Peyer's patch (tissue), 4 donors: ENCODE measurements at regions not wholly inside any gene's neighbourhood (a gene's known extent, or its start where the extent isn't known, plus 50 kb on each side); places are given as distances from the start of the nearest gene placed in this dataset.

ENCODE experiments used
- DNase-seq, 3 donors: peaks; one replicate each; pipeline ENCODE4 v3.0.0-alpha.2; 2017 to 2019
- H3K27ac ChIP-seq, 4 donors: fragments of 200-600 bp; sonication (generic); one replicate each; pipeline ENCODE4 v1.5.1; 2016 to 2019
- H3K27me3 ChIP-seq, 2 donors: fragments of 200-600 bp; sonication (generic); one replicate each; pipeline ENCODE4 v1.5.1; 2019
- H3K36me3 ChIP-seq, 3 donors: fragments of 200-600 bp; sonication (generic); one replicate each; pipeline ENCODE4 v1.5.1; 2016 to 2019
- H3K4me1 ChIP-seq, 4 donors: fragments of 200-600 bp; sonication (generic); one replicate each; pipeline ENCODE4 v1.5.1; 2016 to 2019
- H3K4me3 ChIP-seq, 4 donors: fragments of 200-600 bp; sonication (generic); 1 replicate in 3 of 4; 2 replicates in 1 of 4; pipeline ENCODE4 v1.5.1; 2016 to 2019; ENCODE audit warnings: mild to moderate bottlenecking in 1 of 4
- H3K9me3 ChIP-seq, 4 donors: fragments of 200-600 bp; sonication (generic); one replicate each; pipeline ENCODE4 v1.5.1; 2016 to 2019; ENCODE audit warnings: mild to moderate bottlenecking in 1 of 4
- POLR2A ChIP-seq, 2 donors: fragments of 450-650 bp; IDR thresholded peaks; one replicate each; pipeline ENCODE4 v1.5.1; 2017; ENCODE audit warnings: antibody characterized with exemption in 2 of 2, mild to moderate bottlenecking in 2 of 2, moderate library complexity in 2 of 2
- TF ChIP-seq, protein P1 (sequence below), 6 experiments: fragments of 450-650 bp in 4 of 6; fragments of 200-600 bp in 2 of 6; sonication (generic) in 1 of 6; IDR thresholded peaks; one replicate each; pipeline ENCODE4 v1.5.1; 2017 to 2019; ENCODE audit warnings: antibody characterized with exemption in 6 of 6, mild to moderate bottlenecking in 3 of 6, moderate library complexity in 1 of 6

DNA sequence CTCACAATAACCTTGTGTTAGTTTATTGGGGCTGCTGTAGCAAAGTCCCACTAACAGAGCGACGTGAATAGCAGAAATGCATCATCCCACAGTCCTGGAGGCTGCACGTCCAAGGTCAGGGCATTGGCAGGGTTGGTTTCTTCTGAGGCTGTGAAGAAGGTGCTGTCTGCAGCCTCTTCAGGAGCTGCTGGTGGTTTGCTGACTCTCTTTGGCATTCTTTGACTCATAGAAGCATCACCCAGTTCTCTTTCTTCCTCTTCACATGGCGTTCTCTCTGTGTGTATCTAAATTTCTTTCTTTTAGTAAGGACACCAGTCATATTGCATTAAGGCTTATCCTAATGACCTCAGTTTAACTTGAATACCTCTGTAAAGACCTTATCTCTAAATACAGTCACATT is 428.4 kb upstream of the KLF6 start:
- H3K27me3 ChIP-seq: no peaks in the 10 kb centered on the region
- no peak for TF ChIP-seq POLR2A (IDR thresholded peaks at IDR 0.05)
- TF ChIP-seq, protein P1, sequence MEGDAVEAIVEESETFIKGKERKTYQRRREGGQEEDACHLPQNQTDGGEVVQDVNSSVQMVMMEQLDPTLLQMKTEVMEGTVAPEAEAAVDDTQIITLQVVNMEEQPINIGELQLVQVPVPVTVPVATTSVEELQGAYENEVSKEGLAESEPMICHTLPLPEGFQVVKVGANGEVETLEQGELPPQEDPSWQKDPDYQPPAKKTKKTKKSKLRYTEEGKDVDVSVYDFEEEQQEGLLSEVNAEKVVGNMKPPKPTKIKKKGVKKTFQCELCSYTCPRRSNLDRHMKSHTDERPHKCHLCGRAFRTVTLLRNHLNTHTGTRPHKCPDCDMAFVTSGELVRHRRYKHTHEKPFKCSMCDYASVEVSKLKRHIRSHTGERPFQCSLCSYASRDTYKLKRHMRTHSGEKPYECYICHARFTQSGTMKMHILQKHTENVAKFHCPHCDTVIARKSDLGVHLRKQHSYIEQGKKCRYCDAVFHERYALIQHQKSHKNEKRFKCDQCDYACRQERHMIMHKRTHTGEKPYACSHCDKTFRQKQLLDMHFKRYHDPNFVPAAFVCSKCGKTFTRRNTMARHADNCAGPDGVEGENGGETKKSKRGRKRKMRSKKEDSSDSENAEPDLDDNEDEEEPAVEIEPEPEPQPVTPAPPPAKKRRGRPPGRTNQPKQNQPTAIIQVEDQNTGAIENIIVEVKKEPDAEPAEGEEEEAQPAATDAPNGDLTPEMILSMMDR (IDR thresholded peaks at IDR 0.05): no peak

DNA sequence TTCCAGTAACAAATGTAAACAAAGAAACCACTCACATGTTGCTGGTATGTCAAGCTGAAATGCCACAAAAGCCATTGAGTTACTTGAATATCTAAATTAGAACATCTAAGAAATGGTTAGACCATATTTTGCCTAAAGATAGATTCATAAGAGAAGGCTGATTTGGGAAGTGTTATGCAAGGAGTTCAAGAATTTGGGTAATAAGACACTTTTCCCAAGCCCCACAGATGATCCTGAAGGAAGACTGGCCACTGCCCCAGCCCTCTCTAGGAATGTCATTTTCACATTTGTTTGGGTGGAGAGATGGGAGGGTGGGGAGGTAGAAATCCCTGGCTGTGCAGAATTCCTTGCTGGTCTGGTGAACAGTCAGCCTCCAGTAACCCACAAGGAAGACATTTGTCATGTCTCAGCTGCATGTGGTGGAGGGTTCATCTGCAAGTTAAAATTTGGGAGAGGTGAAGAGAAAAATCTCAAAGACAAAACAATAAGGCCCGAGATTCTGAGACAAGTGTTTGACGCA is 427.2 kb upstream of the KLF6 start:
- no peaks in the 10 kb centered on the region for H3K9me3 ChIP-seq
- TF ChIP-seq, protein P1 (IDR thresholded peaks at IDR 0.05): no peak
- no peak overlapping the region for H3K4me3 ChIP-seq
- no peaks in the 10 kb centered on the region for H3K36me3 ChIP-seq
- no peak overlapping the region for H3K27ac ChIP-seq
- no peak for DNase-seq
- H3K4me1 ChIP-seq: peaks cover 0 to 14% (median 5%) of the 10 kb centered on the region in 4 donors
- no peaks in the 10 kb centered on the region for H3K27me3 ChIP-seq

More for the DNA sequence above, 428.4 kb upstream of the KLF6 start:
- Histone ChIP-seq H3K4me3 (no peak overlapping the region), H3K36me3 (no peaks in the 10 kb centered on the region), H3K4me1 (peaks cover 0 to 14% (median 5%) of the 10 kb centered on the region in 4 donors), H3K9me3 (no peaks in the 10 kb centered on the region), H3K27ac (no peak overlapping the region)
- DNase-seq: no peak

DNA sequence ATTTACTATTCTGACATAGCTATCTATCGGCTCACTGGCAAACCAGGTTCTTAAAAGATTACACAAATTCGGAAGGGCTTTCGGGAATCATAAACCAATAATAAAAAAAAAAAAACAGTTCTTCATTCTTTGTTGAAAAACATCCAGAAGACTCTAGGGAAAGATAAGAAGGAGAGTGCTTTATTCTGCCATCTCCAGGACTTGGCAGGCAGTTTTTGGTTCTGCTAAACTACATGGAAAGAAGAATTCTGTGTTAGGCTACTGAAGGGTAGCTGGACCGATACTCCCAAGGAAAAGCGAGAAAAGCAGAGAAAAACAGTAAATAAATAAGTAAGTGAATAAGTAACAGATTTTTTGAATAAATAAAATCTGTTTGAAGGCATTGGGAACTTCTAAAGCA is 423.5 kb upstream of the KLF6 start:
- no peak for TF ChIP-seq POLR2A (IDR thresholded peaks at IDR 0.05)
- Histone ChIP-seq H3K4me1 (no peaks in the 10 kb centered on the region), H3K4me3 (no peak overlapping the region), H3K36me3 (no peaks in the 10 kb centered on the region), H3K27ac (no peak overlapping the region), H3K9me3 (no peaks in the 10 kb centered on the region), H3K27me3 (no peaks in the 10 kb centered on the region)
- no peak for DNase-seq

- TF ChIP-seq, protein P1 (IDR thresholded peaks at IDR 0.05): no peak
Observed at GRCh38 chr10:4205113-4205512, 420.1 kb upstream of the KLF6 start.

GRCh38 chr10:4202938-4203337 is 417.9 kb upstream of the KLF6 start:
- H3K36me3 ChIP-seq: no peaks in the 10 kb centered on the region
- H3K4me1 ChIP-seq: no peaks in the 10 kb centered on the region
- no peaks in the 10 kb centered on the region for H3K9me3 ChIP-seq
- DNase-seq: no peak
- H3K27me3 ChIP-seq: no peaks in the 10 kb centered on the region
- H3K4me3 ChIP-seq: no peak overlapping the region
- no peak overlapping the region for H3K27ac ChIP-seq
- no peak for TF ChIP-seq POLR2A (IDR thresholded peaks at IDR 0.05)
- TF ChIP-seq, protein P1 (IDR thresholded peaks at IDR 0.05): no peak

More at GRCh38 chr10:4205113-4205512, 420.1 kb upstream of the KLF6 start:
- no peaks in the 10 kb centered on the region for H3K27me3 ChIP-seq
- H3K9me3 ChIP-seq: no peaks in the 10 kb centered on the region
- H3K27ac ChIP-seq: no peak overlapping the region
- no peaks in the 10 kb centered on the region for H3K36me3 ChIP-seq
- no peak for DNase-seq
- H3K4me3 ChIP-seq: no peak overlapping the region
- no peaks in the 10 kb centered on the region for H3K4me1 ChIP-seq

DNA sequence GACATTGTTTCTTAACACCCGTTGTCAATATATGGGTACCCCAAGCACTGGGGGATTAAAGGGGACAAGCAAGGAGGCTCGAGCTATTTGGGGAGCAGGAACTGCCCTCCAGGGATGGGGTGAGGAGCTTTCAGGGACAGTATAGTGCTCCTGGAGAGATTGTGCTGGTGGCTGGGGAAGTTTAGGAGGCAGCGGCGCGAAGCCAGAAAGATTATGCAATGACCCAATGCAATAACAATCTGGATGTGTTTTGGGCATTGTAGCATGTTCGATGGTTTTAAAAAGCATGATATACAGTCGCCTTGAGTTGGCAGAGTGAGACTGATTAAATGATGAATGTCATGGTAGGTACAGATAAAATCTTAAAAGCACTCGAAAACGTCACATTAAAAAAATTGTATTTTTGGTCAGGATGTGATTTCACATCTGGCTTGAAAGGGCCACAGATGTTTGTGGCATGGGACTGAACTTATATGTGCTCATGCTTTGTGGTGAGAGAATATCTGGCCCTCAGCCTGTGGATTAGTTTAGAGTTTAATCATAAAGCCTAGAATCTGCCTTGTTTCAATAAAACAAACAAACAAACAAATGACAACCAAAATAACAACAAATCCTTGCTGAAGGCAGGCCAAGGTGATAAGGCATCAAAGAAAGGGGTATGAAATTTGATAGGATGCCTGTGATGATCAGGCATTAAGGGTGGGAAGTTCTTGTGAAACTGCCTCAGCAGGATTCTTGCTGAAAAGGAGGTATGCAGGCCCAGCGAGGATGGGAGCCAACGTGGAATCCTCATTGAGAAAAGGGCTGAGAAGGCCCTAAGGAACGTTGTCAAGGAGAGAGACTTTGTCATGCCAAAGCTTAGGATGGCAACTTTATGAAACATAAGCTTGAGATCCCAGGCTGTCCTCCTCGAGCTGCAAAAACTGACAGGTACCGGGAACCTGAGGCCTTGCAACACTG is 417.1 kb upstream of the KLF6 start:
- Histone ChIP-seq H3K4me1 (no peaks in the 10 kb centered on the region), H3K27ac (no peak overlapping the region), H3K36me3 (no peaks in the 10 kb centered on the region), H3K9me3 (no peaks in the 10 kb centered on the region), H3K27me3 (no peaks in the 10 kb centered on the region), H3K4me3 (no peak overlapping the region)
- DNase-seq: no peak
- TF ChIP-seq, protein P1 (IDR thresholded peaks at IDR 0.05): no peak
- no peak for TF ChIP-seq POLR2A (IDR thresholded peaks at IDR 0.05)
